ENCODE measurements at regions not wholly inside any gene's neighbourhood (a gene's known extent, or its start where the extent isn't known, plus 50 kb on each side); places are given as distances from the start of the nearest gene placed in this dataset.

DNA sequence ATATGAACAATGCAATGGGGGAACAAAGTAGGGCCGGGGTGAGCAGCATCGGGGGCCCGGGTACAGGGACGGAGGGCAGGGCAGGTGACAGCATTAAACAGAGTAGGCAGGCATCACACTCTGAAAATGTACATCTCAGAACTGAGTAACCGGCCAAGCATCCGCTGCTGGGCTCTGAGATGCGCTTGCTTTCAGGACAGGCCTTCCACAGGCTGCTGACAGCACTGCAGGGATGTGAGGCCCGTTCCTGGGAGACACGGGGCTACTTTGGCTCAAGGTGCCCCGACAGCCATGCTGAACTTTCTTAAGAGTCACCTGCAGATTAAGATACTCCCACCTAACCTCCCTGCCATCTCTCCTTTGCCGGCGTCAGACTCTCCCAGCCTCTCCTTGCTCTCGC lies 64.3 kb upstream of the FGFR2 start:
- Histone ChIP-seq H4K20me1 (ENCODE audit: control insufficient read depth, insufficient read depth, insufficient read length) (no peaks in the 10 kb centered on the region), H3K56ac (ENCODE audit: insufficient read length, low read depth, low read length) (no peak overlapping the region), H4K91ac (ENCODE audit: insufficient read length, low read depth, low read length) (no peak overlapping the region), H3K27me3 (ENCODE audit: insufficient read depth, low read length) (no peaks in the 10 kb centered on the region; the same call in 1 of the 2 replicates), H2BK12ac (ENCODE audit: insufficient read length, low read depth, low read length) (no peak overlapping the region), H2BK120ac (ENCODE audit: low read depth, low read length, poor library complexity, severe bottlenecking) (no peak overlapping the region), H3K79me1 (ENCODE audit: insufficient read depth, low read depth, low read length, poor library complexity, severe bottlenecking) (no peaks in the 10 kb centered on the region), H3K9me3 (ENCODE audit: control insufficient read depth, low read depth, low read length) (no peaks in the 10 kb centered on the region), H2BK20ac (ENCODE audit: low read depth, low read length, poor library complexity, severe bottlenecking) (no peak overlapping the region), H3K14ac (ENCODE audit: insufficient read depth, low read length) (no peak overlapping the region), H3K4me1 (ENCODE audit: insufficient read depth, low read length) (no peaks in the 10 kb centered on the region; the same call in 1 of the 2 replicates), H3K27ac (ENCODE audit: insufficient read length, low read depth, low read length) (no peak overlapping the region), H4K8ac (replicated peaks; ENCODE audit: insufficient read length, low read depth, low read length) (no peak overlapping the region), H3K4me2 (ENCODE audit: insufficient read depth, insufficient read length, low read length) (no peak overlapping the region), H3K4ac (ENCODE audit: low read depth, low read length) (no peak overlapping the region), H2BK15ac (ENCODE audit: low read depth, low read length) (no peak overlapping the region), H3K18ac (ENCODE audit: insufficient read length, low read depth, low read length) (no peak overlapping the region), H3K9ac (ENCODE audit: extremely low read depth, insufficient read length, low read length) (no peak overlapping the region), H3K79me2 (ENCODE audit: insufficient read depth, low read length) (no peaks in the 10 kb centered on the region), H3K23me2 (ENCODE audit: insufficient read length, low read depth, low read length, poor library complexity, severe bottlenecking) (no peaks in the 10 kb centered on the region), H3T11ph (ENCODE audit: low read length) (no peak overlapping the region), H2AFZ (ENCODE audit: low read length) (no peak overlapping the region), H4K5ac (ENCODE audit: insufficient read length, low read depth, low read length) (no peak overlapping the region), H3K23ac (ENCODE audit: insufficient read length, low read depth, low read length) (no peak overlapping the region), H2BK5ac (ENCODE audit: insufficient read length, low read length) (no peak overlapping the region), H2AK5ac (ENCODE audit: insufficient read length, low read length) (no peak overlapping the region)
- Mint-ChIP-seq H3K9me3 (peaks cover 8 to 9% of the 10 kb centered on the region in 2 experiments; a peak in 3 of 5 replicates), H3K27me3 (ENCODE audit: low read depth) (no peaks in the 10 kb centered on the region), H3K4me3 (no peak overlapping the region), H3K27ac (no peak overlapping the region; a peak in 1 of 7 replicates), H3K36me3 (ENCODE audit: insufficient read depth in 1 of 3, low read depth in 3 of 3) (peaks cover 0 to 9% (median 0%) of the 10 kb centered on the region in 3 experiments; a peak in 2 of 7 replicates), H3K4me1 (peaks cover 5 to 9% of the 10 kb centered on the region in 2 experiments)
- TF ChIP-seq, protein P1, sequence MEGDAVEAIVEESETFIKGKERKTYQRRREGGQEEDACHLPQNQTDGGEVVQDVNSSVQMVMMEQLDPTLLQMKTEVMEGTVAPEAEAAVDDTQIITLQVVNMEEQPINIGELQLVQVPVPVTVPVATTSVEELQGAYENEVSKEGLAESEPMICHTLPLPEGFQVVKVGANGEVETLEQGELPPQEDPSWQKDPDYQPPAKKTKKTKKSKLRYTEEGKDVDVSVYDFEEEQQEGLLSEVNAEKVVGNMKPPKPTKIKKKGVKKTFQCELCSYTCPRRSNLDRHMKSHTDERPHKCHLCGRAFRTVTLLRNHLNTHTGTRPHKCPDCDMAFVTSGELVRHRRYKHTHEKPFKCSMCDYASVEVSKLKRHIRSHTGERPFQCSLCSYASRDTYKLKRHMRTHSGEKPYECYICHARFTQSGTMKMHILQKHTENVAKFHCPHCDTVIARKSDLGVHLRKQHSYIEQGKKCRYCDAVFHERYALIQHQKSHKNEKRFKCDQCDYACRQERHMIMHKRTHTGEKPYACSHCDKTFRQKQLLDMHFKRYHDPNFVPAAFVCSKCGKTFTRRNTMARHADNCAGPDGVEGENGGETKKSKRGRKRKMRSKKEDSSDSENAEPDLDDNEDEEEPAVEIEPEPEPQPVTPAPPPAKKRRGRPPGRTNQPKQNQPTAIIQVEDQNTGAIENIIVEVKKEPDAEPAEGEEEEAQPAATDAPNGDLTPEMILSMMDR (conservative IDR thresholded peaks at IDR 0.05) = no peak
- no CpG with 5 or more reads among the region's 13 CpGs for WGBS (ENCODE audit: extremely low coverage, insufficient read length, low lambda C conversion rate)
- DNase-seq = no peak
